GM19043 (cell line): ENCODE measurements at regions not wholly inside any gene's neighbourhood (a gene's known extent, or its start where the extent isn't known, plus 50 kb on each side); places are given as distances from the start of the nearest gene placed in this dataset.
"Not testable (repeated sequence)": the region's sequence is repeated elsewhere in the genome, so short reads cannot be mapped to it uniquely, and the experiment has no call there.

Experiments
- ATAC-seq: cut with Tn5 transposase; IDR thresholded peaks from one replicate; pipeline ENCODE4 v1.9.1; 2021; ENCODE audit warnings: low read depth; ENCODE audit not compliant: unreplicated experiment

- ATAC-seq: no peak
These were observed 1039.5 kb upstream of the PCDH7 start for GRCh38 chr4:29680644-29681043.

- no peak for ATAC-seq
These were observed 1016.1 kb upstream of the PCDH7 start for GRCh38 chr4:29704059-29704458.

- ATAC-seq: no peak
These were observed 1011.7 kb upstream of the PCDH7 start for GRCh38 chr4:29708473-29708872.

GRCh38 chr4:29710519-29710918 lies 1009.6 kb upstream of the PCDH7 start:
- no peak for ATAC-seq

- no peak for ATAC-seq
These were observed 1008.9 kb upstream of the PCDH7 start for GRCh38 chr4:29711226-29711625.

- ATAC-seq: no peak
These were observed 1002.7 kb upstream of the PCDH7 start for GRCh38 chr4:29717287-29718057.

- ATAC-seq: no peak
These were observed 1002.0 kb upstream of the PCDH7 start for GRCh38 chr4:29718136-29718535.

- ATAC-seq: no peak
These were observed 997.9 kb upstream of the PCDH7 start for GRCh38 chr4:29722253-29722652.

- ATAC-seq: no peak
These were observed 993.2 kb upstream of the PCDH7 start for GRCh38 chr4:29726938-29727337.

GRCh38 chr4:29734343-29735213 lies 985.6 kb upstream of the PCDH7 start:
- ATAC-seq: no peak

GRCh38 chr4:29756966-29757365 lies 963.2 kb upstream of the PCDH7 start:
- no peak for ATAC-seq

- ATAC-seq: no peak
These were observed 958.0 kb upstream of the PCDH7 start for GRCh38 chr4:29762151-29762550.

- ATAC-seq: no peak
These were observed 949.5 kb upstream of the PCDH7 start for GRCh38 chr4:29770627-29771026.

- ATAC-seq: not testable (repeated sequence)
These were observed 932.0 kb upstream of the PCDH7 start for GRCh38 chr4:29788123-29788522.

- ATAC-seq: no peak
These were observed 914.9 kb upstream of the PCDH7 start for GRCh38 chr4:29805245-29805644.

GRCh38 chr4:29805916-29806480 lies 914.2 kb upstream of the PCDH7 start:
- ATAC-seq: no peak

GRCh38 chr4:29817961-29818360 lies 902.2 kb upstream of the PCDH7 start:
- no peak for ATAC-seq

GRCh38 chr4:29829067-29829466 lies 891.1 kb upstream of the PCDH7 start:
- ATAC-seq: no peak

GRCh38 chr4:29852537-29852936 lies 867.6 kb upstream of the PCDH7 start:
- no peak for ATAC-seq

- no peak for ATAC-seq
These were observed 866.3 kb upstream of the PCDH7 start for GRCh38 chr4:29853833-29854232.

- ATAC-seq: no peak
These were observed 858.9 kb upstream of the PCDH7 start for GRCh38 chr4:29861307-29861706.
